ENCODE measurements at regions not wholly inside any gene's neighbourhood (a gene's known extent, or its start where the extent isn't known, plus 50 kb on each side); places are given as distances from the start of the nearest gene placed in this dataset.

DNA sequence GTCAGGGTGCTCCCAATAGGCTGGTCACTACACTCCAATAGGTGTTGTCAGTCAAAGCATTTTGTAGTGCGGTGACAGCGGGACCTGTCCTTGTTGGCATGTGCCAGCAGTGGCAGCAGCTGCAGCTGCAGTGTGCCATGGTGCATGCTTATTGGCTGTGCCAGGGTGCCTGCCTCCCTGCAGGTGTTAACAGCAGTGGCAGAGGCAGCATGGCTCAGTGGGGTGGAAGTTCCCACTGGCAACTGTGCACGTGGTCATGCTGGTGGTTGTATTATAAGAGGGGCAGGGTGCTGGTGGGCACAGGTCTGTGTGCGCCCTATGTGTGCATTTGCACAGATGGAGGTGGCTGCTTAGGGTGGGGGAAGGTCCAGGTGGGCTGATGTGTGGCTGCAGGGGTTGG is 133.7 kb upstream of the EDIL3 start:
- no peak for DNase-seq (ENCODE audit: insufficient read length, low spot score, missing footprints)
- no peaks in the 10 kb centered on the region for H3K4me1 ChIP-seq (ENCODE audit: insufficient read depth, low read length)

GRCh38 chr5:84506625-84507024 is 121.9 kb upstream of the EDIL3 start:
- H3K27ac ChIP-seq (ENCODE audit: low read depth, low read length) = no peak overlapping the region

More for the DNA sequence above, 133.7 kb upstream of the EDIL3 start:
- H3K79me2 ChIP-seq (ENCODE audit: insufficient read depth, low read length) = no peaks in the 10 kb centered on the region
- no peaks in the 10 kb centered on the region for H4K20me1 ChIP-seq (ENCODE audit: insufficient read depth, low read length)
- TF ChIP-seq, protein P1, sequence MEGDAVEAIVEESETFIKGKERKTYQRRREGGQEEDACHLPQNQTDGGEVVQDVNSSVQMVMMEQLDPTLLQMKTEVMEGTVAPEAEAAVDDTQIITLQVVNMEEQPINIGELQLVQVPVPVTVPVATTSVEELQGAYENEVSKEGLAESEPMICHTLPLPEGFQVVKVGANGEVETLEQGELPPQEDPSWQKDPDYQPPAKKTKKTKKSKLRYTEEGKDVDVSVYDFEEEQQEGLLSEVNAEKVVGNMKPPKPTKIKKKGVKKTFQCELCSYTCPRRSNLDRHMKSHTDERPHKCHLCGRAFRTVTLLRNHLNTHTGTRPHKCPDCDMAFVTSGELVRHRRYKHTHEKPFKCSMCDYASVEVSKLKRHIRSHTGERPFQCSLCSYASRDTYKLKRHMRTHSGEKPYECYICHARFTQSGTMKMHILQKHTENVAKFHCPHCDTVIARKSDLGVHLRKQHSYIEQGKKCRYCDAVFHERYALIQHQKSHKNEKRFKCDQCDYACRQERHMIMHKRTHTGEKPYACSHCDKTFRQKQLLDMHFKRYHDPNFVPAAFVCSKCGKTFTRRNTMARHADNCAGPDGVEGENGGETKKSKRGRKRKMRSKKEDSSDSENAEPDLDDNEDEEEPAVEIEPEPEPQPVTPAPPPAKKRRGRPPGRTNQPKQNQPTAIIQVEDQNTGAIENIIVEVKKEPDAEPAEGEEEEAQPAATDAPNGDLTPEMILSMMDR (IDR thresholded peaks at IDR 0.05; ENCODE audit: extremely low read depth, low read depth, low read length) = no peak
- H3K4me3 ChIP-seq (ENCODE audit: insufficient read depth, low read length) = no peak overlapping the region
- no peaks in the 10 kb centered on the region for H3K27me3 ChIP-seq (ENCODE audit: insufficient read depth, low read length)
- no peaks in the 10 kb centered on the region for H3K36me3 ChIP-seq (ENCODE audit: insufficient read depth, low read length)
- H2AFZ ChIP-seq (ENCODE audit: low read length) = no peak overlapping the region
- H3K9me3 ChIP-seq (ENCODE audit: low read depth, low read length) = no peaks in the 10 kb centered on the region
- no peak overlapping the region for H3K27ac ChIP-seq (ENCODE audit: low read depth, low read length)
- H3K4me2 ChIP-seq (ENCODE audit: insufficient read depth, low read length) = no peak overlapping the region

DNA sequence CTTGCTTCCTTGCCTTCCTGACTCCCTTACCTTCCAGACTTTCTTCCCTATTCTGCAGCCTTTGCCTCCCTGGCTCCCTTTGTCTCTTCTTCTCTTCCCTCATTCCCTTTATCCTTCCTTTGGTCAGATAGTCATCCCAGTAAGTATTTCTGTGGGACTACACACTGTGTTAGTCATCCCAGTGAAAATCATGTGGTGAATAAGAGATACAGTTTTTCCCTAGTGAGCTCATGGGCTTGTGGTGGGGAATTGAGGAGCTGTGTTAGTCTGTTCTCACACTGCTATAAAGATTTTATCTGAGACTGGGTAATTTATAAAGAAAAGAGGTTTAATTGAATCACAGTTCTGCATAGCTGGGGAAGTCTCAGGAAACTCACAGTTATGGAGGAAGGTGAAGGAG is 109.8 kb upstream of the EDIL3 start:
- peak overlapping the region; percentile 98 for H3K27ac ChIP-seq (ENCODE audit: low read depth, low read length)
- H3K4me2 ChIP-seq (ENCODE audit: insufficient read depth, low read length) = peak overlapping the region; percentile 56
- TF ChIP-seq, protein P1 (IDR thresholded peaks at IDR 0.05; ENCODE audit: extremely low read depth, low read depth, low read length) = no peak
- H3K9me3 ChIP-seq (ENCODE audit: low read depth, low read length) = no peaks in the 10 kb centered on the region
- peaks cover 9% of the 10 kb centered on the region for H3K4me1 ChIP-seq (ENCODE audit: insufficient read depth, low read length)
- H4K20me1 ChIP-seq (ENCODE audit: insufficient read depth, low read length) = no peaks in the 10 kb centered on the region
- H3K4me3 ChIP-seq (ENCODE audit: insufficient read depth, low read length) = no peak overlapping the region
- H3K79me2 ChIP-seq (ENCODE audit: insufficient read depth, low read length) = no peaks in the 10 kb centered on the region
- H3K36me3 ChIP-seq (ENCODE audit: insufficient read depth, low read length) = no peaks in the 10 kb centered on the region
- H2AFZ ChIP-seq (ENCODE audit: low read length) = peak overlapping the region; percentile 70
- no peaks in the 10 kb centered on the region for H3K27me3 ChIP-seq (ENCODE audit: insufficient read depth, low read length)
- peak; percentile 46 for DNase-seq (ENCODE audit: insufficient read length, low spot score, missing footprints)

More at GRCh38 chr5:84506625-84507024, 121.9 kb upstream of the EDIL3 start:
- no peaks in the 10 kb centered on the region for H4K20me1 ChIP-seq (ENCODE audit: insufficient read depth, low read length)
- no peak overlapping the region for H3K4me3 ChIP-seq (ENCODE audit: insufficient read depth, low read length)
- no peaks in the 10 kb centered on the region for H3K36me3 ChIP-seq (ENCODE audit: insufficient read depth, low read length)
- TF ChIP-seq, protein P1 (IDR thresholded peaks at IDR 0.05; ENCODE audit: extremely low read depth, low read depth, low read length) = no peak
- no peaks in the 10 kb centered on the region for H3K79me2 ChIP-seq (ENCODE audit: insufficient read depth, low read length)
- no peaks in the 10 kb centered on the region for H3K27me3 ChIP-seq (ENCODE audit: insufficient read depth, low read length)
- H3K4me2 ChIP-seq (ENCODE audit: insufficient read depth, low read length) = no peak overlapping the region
- H3K4me1 ChIP-seq (ENCODE audit: insufficient read depth, low read length) = peaks cover 6% of the 10 kb centered on the region
- H2AFZ ChIP-seq (ENCODE audit: low read length) = no peak overlapping the region
- no peaks in the 10 kb centered on the region for H3K9me3 ChIP-seq (ENCODE audit: low read depth, low read length)
- DNase-seq (ENCODE audit: insufficient read length, low spot score, missing footprints) = no peak

DNA sequence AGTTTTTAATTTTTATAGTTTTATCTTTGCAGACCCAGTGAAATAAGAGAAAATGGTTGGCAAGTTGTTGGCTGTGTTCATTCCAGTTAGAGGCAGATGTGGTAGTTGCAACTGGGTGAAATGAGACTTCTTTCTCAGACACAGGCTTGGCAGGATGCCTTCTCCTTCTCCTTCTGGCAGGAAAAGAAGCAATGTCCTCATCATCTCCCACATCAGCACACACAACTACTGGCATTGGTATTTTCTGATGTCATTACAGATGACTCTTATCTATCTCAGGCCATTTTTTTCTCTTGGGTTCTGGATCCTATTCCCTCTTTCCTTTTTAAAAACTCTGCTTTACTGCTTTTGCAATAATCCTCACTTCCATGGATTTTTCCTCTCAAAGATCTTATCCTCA is 103.3 kb upstream of the EDIL3 start:
- H3K36me3 ChIP-seq (ENCODE audit: insufficient read depth, low read length) = no peaks in the 10 kb centered on the region
- H3K4me2 ChIP-seq (ENCODE audit: insufficient read depth, low read length) = no peak overlapping the region
- peak overlapping the region; percentile 81 for H3K27ac ChIP-seq (ENCODE audit: low read depth, low read length)

More for the DNA sequence above, 103.3 kb upstream of the EDIL3 start:
- no peaks in the 10 kb centered on the region for H3K79me2 ChIP-seq (ENCODE audit: insufficient read depth, low read length)
- H3K27me3 ChIP-seq (ENCODE audit: insufficient read depth, low read length) = no peaks in the 10 kb centered on the region
- H3K9me3 ChIP-seq (ENCODE audit: low read depth, low read length) = no peaks in the 10 kb centered on the region
- peak; percentile 1 for DNase-seq (ENCODE audit: insufficient read length, low spot score, missing footprints)
- no peaks in the 10 kb centered on the region for H4K20me1 ChIP-seq (ENCODE audit: insufficient read depth, low read length)
- TF ChIP-seq, protein P1 (IDR thresholded peaks at IDR 0.05; ENCODE audit: extremely low read depth, low read depth, low read length) = no peak
- H2AFZ ChIP-seq (ENCODE audit: low read length) = no peak overlapping the region
- peaks cover 6% of the 10 kb centered on the region for H3K4me1 ChIP-seq (ENCODE audit: insufficient read depth, low read length)
- H3K4me3 ChIP-seq (ENCODE audit: insufficient read depth, low read length) = no peak overlapping the region

Data from osteoblast (primary cell).